Keratinocyte (primary cell): ENCODE measurements at regions not wholly inside any gene's neighbourhood (a gene's known extent, or its start where the extent isn't known, plus 50 kb on each side); places are given as distances from the start of the nearest gene placed in this dataset.

Experiments used
- DNase-seq: peaks from one replicate; pipeline ENCODE4 v3.0.0-alpha.2; 2011; ENCODE audit warnings: low read depth, missing footprints, low spot score
- FAIRE-seq: peaks from 2 replicates; lab custom pipeline; 2011; peaks lifted over from hg19 to GRCh38; lab: Jason Lieb, UNC
- H2AFZ ChIP-seq: 2 replicates; pipeline ENCODE4 v1.6.0; 2012; ENCODE audit warnings: low read length, control low read depth, inconsistent platforms; ENCODE audit not compliant: control insufficient read depth
- H3K27ac ChIP-seq: 2 replicates; pipeline ENCODE4 v1.5.1; 2011; ENCODE audit warnings: low read length; ENCODE audit not compliant: control insufficient read depth, insufficient read depth
- H3K27me3 ChIP-seq: 3 replicates; pipeline ENCODE4 v1.6.0; 2011; ENCODE audit warnings: low read length; ENCODE audit not compliant: control insufficient read depth, insufficient read depth; ENCODE audit errors: extremely low read depth
- H3K36me3 ChIP-seq, 2 experiments: 2 replicates in 1 of 2; 3 replicates in 1 of 2; pipeline ENCODE4 v1.5.1; 2011; ENCODE audit warnings: low read length in 2 of 2, mild to moderate bottlenecking in 1 of 2; ENCODE audit not compliant: control insufficient read depth in 2 of 2, insufficient read depth in 2 of 2; ENCODE audit errors: extremely low read depth in 1 of 2
- H3K4me1 ChIP-seq: 3 replicates; pipeline ENCODE4 v1.5.1; 2011; ENCODE audit warnings: low read length; ENCODE audit not compliant: control insufficient read depth, insufficient read depth; ENCODE audit errors: extremely low read depth
- H3K4me2 ChIP-seq: 3 replicates; pipeline ENCODE4 v1.6.0; 2011; ENCODE audit warnings: low read depth, low read length; ENCODE audit not compliant: control insufficient read depth, insufficient read depth; ENCODE audit errors: extremely low read depth
- H3K4me3 ChIP-seq, 3 experiments: fragments of 200-600 bp in 1 of 3; sonication (generic) in 1 of 3; 2 replicates in 2 of 3; 3 replicates in 1 of 3; pipeline ENCODE4 v1.5.1; 2011 to 2016; ENCODE audit warnings: low read length in 3 of 3, mild to moderate bottlenecking in 3 of 3, control low read depth in 2 of 3, inconsistent platforms in 1 of 3, low read depth in 1 of 3, mixed read lengths in 1 of 3, mixed run types in 1 of 3, moderate library complexity in 1 of 3; ENCODE audit not compliant: control insufficient read depth in 2 of 3, insufficient read depth in 2 of 3; ENCODE audit errors: extremely low read depth in 1 of 3
- H3K79me2 ChIP-seq: 2 replicates; pipeline ENCODE4 v1.6.0; 2012; ENCODE audit warnings: low read length; ENCODE audit not compliant: control insufficient read depth, insufficient read depth
- H3K9ac ChIP-seq: 3 replicates; pipeline ENCODE4 v1.6.0; 2011; ENCODE audit warnings: low read length; ENCODE audit not compliant: control insufficient read depth, insufficient read depth; ENCODE audit errors: extremely low read depth
- H3K9me1 ChIP-seq: 3 replicates; pipeline ENCODE4 v1.6.0; 2011; ENCODE audit warnings: low read length; ENCODE audit not compliant: control insufficient read depth, insufficient read depth; ENCODE audit errors: extremely low read depth
- H3K9me3 ChIP-seq: 2 replicates; pipeline ENCODE4 v1.5.1; 2012; ENCODE audit warnings: low read depth, low read length; ENCODE audit not compliant: control insufficient read depth
- H4K20me1 ChIP-seq: 3 replicates; pipeline ENCODE4 v1.6.0; 2011; ENCODE audit warnings: low read length; ENCODE audit not compliant: control insufficient read depth, insufficient read depth; ENCODE audit errors: extremely low read depth
- EZH2 ChIP-seq: IDR thresholded peaks from one replicate; pipeline ENCODE4 v1.6.1; 2012; ENCODE audit warnings: inconsistent platforms, mild to moderate bottlenecking, low read length, moderate library complexity
- dilution Hi-C: fragments of 300-500 bp; cut with MboI; formaldehyde crosslinking; loops from one replicate; pipeline ENCODE4 v1.7.0; 2020; ENCODE audit warnings: low sequenced_read_pairs; ENCODE audit not compliant: extremely low pct_ligation_motif_present
- TF ChIP-seq, protein P1 (sequence below), 3 experiments: IDR thresholded peaks in 1 of 3; conservative IDR thresholded peaks in 1 of 3; optimal IDR thresholded peaks in 1 of 3; 2 replicates in 2 of 3; 3 replicates in 1 of 3; pipeline versions ENCODE3 to v1.5.1; 2011; ENCODE audit warnings: low read length in 3 of 3, mild to moderate bottlenecking in 3 of 3, moderate library complexity in 2 of 3, control low read depth in 1 of 3, inconsistent platforms in 1 of 3; ENCODE audit not compliant: insufficient read depth in 2 of 3; ENCODE audit errors: extremely low read depth in 1 of 3

DNA sequence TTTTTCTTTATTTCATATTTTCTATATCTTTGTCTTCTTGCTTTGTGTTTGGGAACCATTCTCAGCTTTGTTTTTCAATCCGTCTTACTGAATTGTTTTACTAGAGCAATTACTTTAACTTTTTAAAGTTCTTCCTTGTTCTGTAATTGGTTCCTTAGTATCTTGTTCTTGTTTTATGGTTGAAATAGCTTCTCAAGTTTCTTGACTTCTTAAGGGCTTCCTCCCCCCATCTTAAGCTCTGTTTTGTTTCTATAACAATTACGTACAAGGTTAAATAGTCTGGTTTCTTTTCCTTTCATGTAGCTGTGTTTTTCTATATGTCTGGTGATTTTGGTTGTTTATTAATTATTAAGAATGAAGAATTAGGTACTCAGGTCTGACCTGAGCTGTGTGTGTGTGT, 158.0 kb downstream of the SDHAF3 start:
- no peak for DNase-seq
- no peak overlapping the region for H3K9ac ChIP-seq
- H3K9me3 ChIP-seq = no peaks in the 10 kb centered on the region
- H4K20me1 ChIP-seq = no peaks in the 10 kb centered on the region
- FAIRE-seq = no peak
- dilution Hi-C loops = no loop called here
- no peak overlapping the region for H3K4me3 ChIP-seq
- no peak overlapping the region for H2AFZ ChIP-seq
- no peaks in the 10 kb centered on the region for H3K4me1 ChIP-seq
- H3K27me3 ChIP-seq = no peaks in the 10 kb centered on the region
- H3K36me3 ChIP-seq = no peaks in the 10 kb centered on the region
- no peaks in the 10 kb centered on the region for H3K9me1 ChIP-seq
- TF ChIP-seq, protein P1, sequence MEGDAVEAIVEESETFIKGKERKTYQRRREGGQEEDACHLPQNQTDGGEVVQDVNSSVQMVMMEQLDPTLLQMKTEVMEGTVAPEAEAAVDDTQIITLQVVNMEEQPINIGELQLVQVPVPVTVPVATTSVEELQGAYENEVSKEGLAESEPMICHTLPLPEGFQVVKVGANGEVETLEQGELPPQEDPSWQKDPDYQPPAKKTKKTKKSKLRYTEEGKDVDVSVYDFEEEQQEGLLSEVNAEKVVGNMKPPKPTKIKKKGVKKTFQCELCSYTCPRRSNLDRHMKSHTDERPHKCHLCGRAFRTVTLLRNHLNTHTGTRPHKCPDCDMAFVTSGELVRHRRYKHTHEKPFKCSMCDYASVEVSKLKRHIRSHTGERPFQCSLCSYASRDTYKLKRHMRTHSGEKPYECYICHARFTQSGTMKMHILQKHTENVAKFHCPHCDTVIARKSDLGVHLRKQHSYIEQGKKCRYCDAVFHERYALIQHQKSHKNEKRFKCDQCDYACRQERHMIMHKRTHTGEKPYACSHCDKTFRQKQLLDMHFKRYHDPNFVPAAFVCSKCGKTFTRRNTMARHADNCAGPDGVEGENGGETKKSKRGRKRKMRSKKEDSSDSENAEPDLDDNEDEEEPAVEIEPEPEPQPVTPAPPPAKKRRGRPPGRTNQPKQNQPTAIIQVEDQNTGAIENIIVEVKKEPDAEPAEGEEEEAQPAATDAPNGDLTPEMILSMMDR (optimal IDR thresholded peaks at IDR 0.05 in 1 of 3, IDR thresholded peaks at IDR 0.05 in 1 of 3, conservative IDR thresholded peaks at IDR 0.05 in 1 of 3; ENCODE audit: extremely low read depth in 1 of 3, insufficient read depth in 2 of 3, low read length in 3 of 3) = no peak
- TF ChIP-seq EZH2 = no peak
- H3K79me2 ChIP-seq = no peaks in the 10 kb centered on the region
- no peak overlapping the region for H3K27ac ChIP-seq
- no peak overlapping the region for H3K4me2 ChIP-seq

DNA sequence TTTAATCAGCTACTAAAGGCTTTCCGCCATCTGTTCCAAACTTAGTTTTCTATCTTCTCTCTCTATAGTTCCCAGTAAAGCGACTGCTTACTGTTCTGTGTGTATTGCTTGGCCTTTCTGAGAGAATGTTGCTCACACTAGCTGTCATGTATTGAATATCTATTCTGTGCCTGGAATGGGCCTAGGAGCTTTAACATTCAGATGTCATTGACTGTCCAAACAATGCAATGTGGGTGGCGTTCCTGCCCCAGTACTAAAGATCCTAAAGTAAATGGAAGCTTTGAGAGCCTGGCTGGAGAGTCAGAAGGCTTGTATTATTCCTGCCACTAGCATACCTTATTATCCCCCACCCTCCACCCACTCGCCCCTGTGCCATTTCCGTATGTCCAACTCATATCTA, 163.5 kb downstream of the SDHAF3 start:
- DNase-seq = no peak
- Histone ChIP-seq H3K36me3 (no peaks in the 10 kb centered on the region), H3K79me2 (no peaks in the 10 kb centered on the region), H3K9ac (no peak overlapping the region), H3K4me1 (no peaks in the 10 kb centered on the region), H3K9me3 (no peaks in the 10 kb centered on the region), H4K20me1 (no peaks in the 10 kb centered on the region), H3K27ac (no peak overlapping the region), H2AFZ (no peak overlapping the region), H3K27me3 (no peaks in the 10 kb centered on the region), H3K9me1 (no peaks in the 10 kb centered on the region), H3K4me2 (no peak overlapping the region), H3K4me3 (no peak overlapping the region)
- dilution Hi-C loops = no loop called here
- no peak for TF ChIP-seq EZH2
- TF ChIP-seq, protein P1 (optimal IDR thresholded peaks at IDR 0.05 in 1 of 3, IDR thresholded peaks at IDR 0.05 in 1 of 3, conservative IDR thresholded peaks at IDR 0.05 in 1 of 3; ENCODE audit: extremely low read depth in 1 of 3, insufficient read depth in 2 of 3, low read length in 3 of 3) = no peak
- FAIRE-seq = no peak
